ENCODE measurements at regions not wholly inside any gene's neighbourhood (a gene's known extent, or its start where the extent isn't known, plus 50 kb on each side); places are given as distances from the start of the nearest gene placed in this dataset.

DNA sequence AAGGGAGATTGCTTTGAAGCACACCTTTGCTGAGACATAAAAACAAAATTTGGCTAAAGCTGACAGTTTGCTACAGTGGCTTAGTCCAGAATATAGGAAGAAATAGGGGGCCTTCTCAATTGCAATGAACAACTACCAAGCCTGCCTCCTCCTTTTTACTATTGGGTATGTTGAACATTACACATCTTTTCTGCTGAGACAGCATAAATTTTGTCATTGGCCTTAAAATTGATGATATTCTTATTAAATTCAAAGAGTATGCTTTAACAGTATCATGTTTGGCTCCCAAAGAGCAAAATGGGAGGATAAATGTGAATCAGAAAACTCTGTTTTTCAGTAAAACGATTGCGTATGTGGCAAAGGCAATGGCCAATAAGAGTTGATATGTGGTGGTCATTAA lies 721.9 kb upstream of the IGFBP7 start:
- intact Hi-C loops (cut with micrococcal nuclease) = no loop called here
- H3K36me3 ChIP-seq (ENCODE audit: control insufficient read depth in 2 of 2, extremely low read depth in 1 of 2, insufficient read depth in 2 of 2, low read length in 2 of 2) = no peaks in the 10 kb centered on the region
- CTCF ChIA-PET = no interaction called here
- no peak overlapping the region for H3K9ac ChIP-seq (replicated peaks; ENCODE audit: extremely low read depth, insufficient read depth, low read length)
- POLR2A ChIA-PET = no interaction called here
- no peaks in the 10 kb centered on the region for H3K4me1 ChIP-seq (ENCODE audit: control insufficient read depth, extremely low read depth, insufficient read depth, low read length)
- no peak for DNase-seq (ENCODE audit: low read depth, low spot score)
- no peak overlapping the region for H3K4me3 ChIP-seq (replicated peaks in 1 of 3; ENCODE audit: insufficient read depth in 1 of 3, low read depth in 1 of 3, low read length in 3 of 3)
- H2AFZ ChIP-seq (ENCODE audit: low read depth, low read length) = no peak overlapping the region
- TF ChIP-seq JUN (IDR thresholded peaks at IDR 0.05; ENCODE audit: borderline replicate concordance, insufficient read depth, insufficient read length, low read depth) = no peak
- TF ChIP-seq, protein P1, sequence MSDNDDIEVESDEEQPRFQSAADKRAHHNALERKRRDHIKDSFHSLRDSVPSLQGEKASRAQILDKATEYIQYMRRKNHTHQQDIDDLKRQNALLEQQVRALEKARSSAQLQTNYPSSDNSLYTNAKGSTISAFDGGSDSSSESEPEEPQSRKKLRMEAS (IDR thresholded peaks at IDR 0.05; ENCODE audit: insufficient read depth, insufficient read length) = no peak
- no peak for TF ChIP-seq POLR2A (IDR thresholded peaks at IDR 0.05; ENCODE audit: low read depth, low read length)
- TF ChIP-seq MYC (IDR thresholded peaks at IDR 0.05; ENCODE audit: low read depth, low read length) = no peak
- TF ChIP-seq GATA2 (IDR thresholded peaks at IDR 0.05; ENCODE audit: insufficient read depth, insufficient read length, low read depth, low read length) = no peak
- no peaks in the 10 kb centered on the region for H4K20me1 ChIP-seq (replicated peaks; ENCODE audit: control insufficient read depth, extremely low read depth, insufficient read depth, low read length)
- H3K4me2 ChIP-seq (ENCODE audit: insufficient read depth, low read length) = no peak overlapping the region
- no peaks in the 10 kb centered on the region for H3K79me2 ChIP-seq (ENCODE audit: control insufficient read depth, insufficient read depth, low read length)
- no peaks in the 10 kb centered on the region for H3K9me3 ChIP-seq (replicated peaks; ENCODE audit: control insufficient read depth, insufficient read depth, low read length)
- no peak overlapping the region for H3K27ac ChIP-seq (ENCODE audit: insufficient read depth, low read depth, low read length)
- no peaks in the 10 kb centered on the region for H3K9me1 ChIP-seq (replicated peaks; ENCODE audit: control insufficient read depth, extremely low read depth, insufficient read depth, low read length)
- no TSS peak for BruUV-seq (replicated peaks)
- dilution Hi-C loops (cut with MboI; ENCODE audit: extremely low pct_ligation_motif_present, low sequenced_read_pairs) = no loop called here
- no peaks in the 10 kb centered on the region for H3K27me3 ChIP-seq (ENCODE audit: control insufficient read depth in 2 of 2, insufficient read depth in 2 of 2, low read length in 2 of 2)
- FAIRE-seq = no peak

DNA sequence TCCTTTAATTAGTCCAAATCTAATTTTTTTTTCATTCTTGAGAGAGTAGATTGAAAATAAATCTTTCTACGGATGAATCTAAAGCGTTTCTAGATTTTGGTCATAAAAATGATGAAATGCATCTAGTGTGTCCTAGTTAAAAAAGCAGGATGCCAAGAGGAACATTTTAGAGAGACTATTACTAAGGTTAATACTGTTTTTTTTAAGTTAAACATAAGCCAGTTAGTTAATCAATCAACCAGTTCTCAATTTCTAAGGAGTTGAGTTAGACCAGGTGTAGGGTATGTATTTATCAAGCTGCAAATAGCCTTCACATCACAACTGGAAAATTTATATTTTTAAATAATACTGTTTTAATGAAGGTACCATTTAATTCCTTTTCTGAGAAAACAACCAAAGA lies 679.5 kb upstream of the IGFBP7 start:
- POLR2A ChIA-PET = no interaction called here
- intact Hi-C loops (cut with micrococcal nuclease) = no loop called here

More for the DNA sequence above, 679.5 kb upstream of the IGFBP7 start:
- no peaks in the 10 kb centered on the region for H4K20me1 ChIP-seq (replicated peaks; ENCODE audit: control insufficient read depth, extremely low read depth, insufficient read depth, low read length)
- TF ChIP-seq, protein P2, sequence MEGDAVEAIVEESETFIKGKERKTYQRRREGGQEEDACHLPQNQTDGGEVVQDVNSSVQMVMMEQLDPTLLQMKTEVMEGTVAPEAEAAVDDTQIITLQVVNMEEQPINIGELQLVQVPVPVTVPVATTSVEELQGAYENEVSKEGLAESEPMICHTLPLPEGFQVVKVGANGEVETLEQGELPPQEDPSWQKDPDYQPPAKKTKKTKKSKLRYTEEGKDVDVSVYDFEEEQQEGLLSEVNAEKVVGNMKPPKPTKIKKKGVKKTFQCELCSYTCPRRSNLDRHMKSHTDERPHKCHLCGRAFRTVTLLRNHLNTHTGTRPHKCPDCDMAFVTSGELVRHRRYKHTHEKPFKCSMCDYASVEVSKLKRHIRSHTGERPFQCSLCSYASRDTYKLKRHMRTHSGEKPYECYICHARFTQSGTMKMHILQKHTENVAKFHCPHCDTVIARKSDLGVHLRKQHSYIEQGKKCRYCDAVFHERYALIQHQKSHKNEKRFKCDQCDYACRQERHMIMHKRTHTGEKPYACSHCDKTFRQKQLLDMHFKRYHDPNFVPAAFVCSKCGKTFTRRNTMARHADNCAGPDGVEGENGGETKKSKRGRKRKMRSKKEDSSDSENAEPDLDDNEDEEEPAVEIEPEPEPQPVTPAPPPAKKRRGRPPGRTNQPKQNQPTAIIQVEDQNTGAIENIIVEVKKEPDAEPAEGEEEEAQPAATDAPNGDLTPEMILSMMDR (IDR thresholded peaks at IDR 0.05; ENCODE audit: extremely low read depth in 1 of 2, insufficient read depth in 1 of 2, low read depth in 1 of 2, low read length in 2 of 2) = no peak
- no peaks in the 10 kb centered on the region for H3K9me1 ChIP-seq (replicated peaks; ENCODE audit: control insufficient read depth, extremely low read depth, insufficient read depth, low read length)
- no peaks in the 10 kb centered on the region for H3K36me3 ChIP-seq (ENCODE audit: control insufficient read depth in 2 of 2, extremely low read depth in 1 of 2, insufficient read depth in 2 of 2, low read length in 2 of 2)
- H3K27ac ChIP-seq (ENCODE audit: insufficient read depth, low read depth, low read length) = no peak overlapping the region
- H3K27me3 ChIP-seq (ENCODE audit: control insufficient read depth in 2 of 2, insufficient read depth in 2 of 2, low read length in 2 of 2) = no peaks in the 10 kb centered on the region
- dilution Hi-C loops (cut with MboI; ENCODE audit: extremely low pct_ligation_motif_present, low sequenced_read_pairs) = no loop called here
- H3K4me2 ChIP-seq (ENCODE audit: insufficient read depth, low read length) = no peak overlapping the region
- H2AFZ ChIP-seq (ENCODE audit: low read depth, low read length) = no peak overlapping the region
- no peaks in the 10 kb centered on the region for H3K79me2 ChIP-seq (ENCODE audit: control insufficient read depth, insufficient read depth, low read length)
- H3K4me3 ChIP-seq (replicated peaks in 1 of 3; ENCODE audit: insufficient read depth in 1 of 3, low read depth in 1 of 3, low read length in 3 of 3) = no peak overlapping the region
- no peak overlapping the region for H3K9ac ChIP-seq (replicated peaks; ENCODE audit: extremely low read depth, insufficient read depth, low read length)
- no peaks in the 10 kb centered on the region for H3K9me3 ChIP-seq (replicated peaks; ENCODE audit: control insufficient read depth, insufficient read depth, low read length)
- no TSS peak for BruUV-seq (replicated peaks)
- no peak for DNase-seq (ENCODE audit: low read depth, low spot score)
- FAIRE-seq = no peak
- no peaks in the 10 kb centered on the region for H3K4me1 ChIP-seq (ENCODE audit: control insufficient read depth, extremely low read depth, insufficient read depth, low read length)
- CTCF ChIA-PET = no interaction called here

Data from endothelial cell of umbilical vein (primary cell).